Peyer's patch (tissue), 4 donors: ENCODE measurements at regions not wholly inside any gene's neighbourhood (a gene's known extent, or its start where the extent isn't known, plus 50 kb on each side); places are given as distances from the start of the nearest gene placed in this dataset.

ENCODE experiments used
- DNase-seq, 3 donors: peaks; one replicate each; pipeline ENCODE4 v3.0.0-alpha.2; 2017 to 2019
- H3K27ac ChIP-seq, 4 donors: fragments of 200-600 bp; sonication (generic); one replicate each; pipeline ENCODE4 v1.5.1; 2016 to 2019
- H3K27me3 ChIP-seq, 2 donors: fragments of 200-600 bp; sonication (generic); one replicate each; pipeline ENCODE4 v1.5.1; 2019
- H3K36me3 ChIP-seq, 3 donors: fragments of 200-600 bp; sonication (generic); one replicate each; pipeline ENCODE4 v1.5.1; 2016 to 2019
- H3K4me1 ChIP-seq, 4 donors: fragments of 200-600 bp; sonication (generic); one replicate each; pipeline ENCODE4 v1.5.1; 2016 to 2019
- H3K4me3 ChIP-seq, 4 donors: fragments of 200-600 bp; sonication (generic); 1 replicate in 3 of 4; 2 replicates in 1 of 4; pipeline ENCODE4 v1.5.1; 2016 to 2019; ENCODE audit warnings: mild to moderate bottlenecking in 1 of 4
- H3K9me3 ChIP-seq, 4 donors: fragments of 200-600 bp; sonication (generic); one replicate each; pipeline ENCODE4 v1.5.1; 2016 to 2019; ENCODE audit warnings: mild to moderate bottlenecking in 1 of 4
- CTCF ChIP-seq, 6 experiments: fragments of 450-650 bp in 4 of 6; fragments of 200-600 bp in 2 of 6; sonication (generic) in 1 of 6; IDR thresholded peaks; one replicate each; pipeline ENCODE4 v1.5.1; 2017 to 2019; ENCODE audit warnings: antibody characterized with exemption in 6 of 6, mild to moderate bottlenecking in 3 of 6, moderate library complexity in 1 of 6
- POLR2A ChIP-seq, 2 donors: fragments of 450-650 bp; IDR thresholded peaks; one replicate each; pipeline ENCODE4 v1.5.1; 2017; ENCODE audit warnings: antibody characterized with exemption in 2 of 2, mild to moderate bottlenecking in 2 of 2, moderate library complexity in 2 of 2

GRCh38 chr17:54220829-54221228 is 398.1 kb downstream of the KIF2B start:
- TF ChIP-seq CTCF (IDR thresholded peaks at IDR 0.05) (no peak), POLR2A (IDR thresholded peaks at IDR 0.05) (no peak)
- no peak for DNase-seq
- no peaks in the 10 kb centered on the region for H3K4me1 ChIP-seq
- no peak overlapping the region for H3K27ac ChIP-seq
- H3K9me3 ChIP-seq, result no peaks in the 10 kb centered on the region
- H3K36me3 ChIP-seq, result no peaks in the 10 kb centered on the region
- H3K27me3 ChIP-seq, result no peaks in the 10 kb centered on the region
- no peak overlapping the region for H3K4me3 ChIP-seq

GRCh38 chr17:54221499-54221898 is 398.8 kb downstream of the KIF2B start:
- Histone ChIP-seq H3K27ac (no peak overlapping the region), H3K4me3 (no peak overlapping the region), H3K9me3 (no peaks in the 10 kb centered on the region), H3K27me3 (no peaks in the 10 kb centered on the region), H3K36me3 (no peaks in the 10 kb centered on the region), H3K4me1 (no peaks in the 10 kb centered on the region)
- no peak for TF ChIP-seq CTCF (IDR thresholded peaks at IDR 0.05)
- TF ChIP-seq POLR2A (IDR thresholded peaks at IDR 0.05), result no peak
- no peak for DNase-seq

- Histone ChIP-seq H3K4me3 (no peak overlapping the region), H3K27me3 (no peaks in the 10 kb centered on the region), H3K36me3 (no peaks in the 10 kb centered on the region), H3K27ac (no peak overlapping the region), H3K4me1 (no peaks in the 10 kb centered on the region), H3K9me3 (no peaks in the 10 kb centered on the region)
- no peak for TF ChIP-seq POLR2A (IDR thresholded peaks at IDR 0.05)
- TF ChIP-seq CTCF (IDR thresholded peaks at IDR 0.05), result no peak
- no peak for DNase-seq
Measured at GRCh38 chr17:54235571-54235970, 412.8 kb downstream of the KIF2B start.

GRCh38 chr17:54237911-54238515 is 415.3 kb downstream of the KIF2B start:
- H3K4me3 ChIP-seq, result no peak overlapping the region
- TF ChIP-seq CTCF (IDR thresholded peaks at IDR 0.05), result no peak
- TF ChIP-seq POLR2A (IDR thresholded peaks at IDR 0.05), result no peak
- H3K27ac ChIP-seq, result no peak overlapping the region
- no peaks in the 10 kb centered on the region for H3K36me3 ChIP-seq
- H3K27me3 ChIP-seq, result no peaks in the 10 kb centered on the region
- H3K4me1 ChIP-seq, result no peaks in the 10 kb centered on the region
- no peak for DNase-seq
- H3K9me3 ChIP-seq, result no peaks in the 10 kb centered on the region

GRCh38 chr17:54239291-54239690 is 416.6 kb downstream of the KIF2B start:
- TF ChIP-seq CTCF (IDR thresholded peaks at IDR 0.05) (no peak), POLR2A (IDR thresholded peaks at IDR 0.05) (no peak)
- Histone ChIP-seq H3K4me1 (no peaks in the 10 kb centered on the region), H3K27ac (no peak overlapping the region), H3K36me3 (no peaks in the 10 kb centered on the region), H3K4me3 (no peak overlapping the region), H3K9me3 (no peaks in the 10 kb centered on the region), H3K27me3 (no peaks in the 10 kb centered on the region)
- no peak for DNase-seq

GRCh38 chr17:54255696-54256095 is 433.0 kb downstream of the KIF2B start:
- Histone ChIP-seq H3K4me1 (no peaks in the 10 kb centered on the region), H3K27ac (no peak overlapping the region), H3K36me3 (no peaks in the 10 kb centered on the region), H3K27me3 (no peaks in the 10 kb centered on the region), H3K4me3 (no peak overlapping the region), H3K9me3 (no peaks in the 10 kb centered on the region)
- DNase-seq, result no peak
- no peak for TF ChIP-seq POLR2A (IDR thresholded peaks at IDR 0.05)
- TF ChIP-seq CTCF (IDR thresholded peaks at IDR 0.05), result no peak
